H1 (cell line): ENCODE measurements at regions not wholly inside any gene's neighbourhood (a gene's known extent, or its start where the extent isn't known, plus 50 kb on each side); places are given as distances from the start of the nearest gene placed in this dataset.

ENCODE experiments used
- CTCF ChIA-PET: fragments of 300-600 bp; sonication (Branson Sonifier 250); formaldehyde crosslinking; loops from one replicate; lab custom pipeline; 2021; ENCODE audit not compliant: partially characterized antibody; lab: Charles Lee
- POLR2A ChIA-PET: fragments of 300-600 bp; sonication (Branson Sonifier 250); formaldehyde crosslinking; loops from one replicate; lab custom pipeline; 2021; ENCODE audit warnings: inconsistent platforms; ENCODE audit not compliant: partially characterized antibody; lab: Charles Lee
- DNase-seq, 2 experiments: peaks; one replicate each; pipeline versions ENCODE4 v3.0.0 to v3.0.0-alpha.2; 2010 to 2022; ENCODE audit warnings: low spot score in 2 of 2, low read depth in 1 of 2, mixed read lengths in 1 of 2
- FAIRE-seq: peaks from 2 replicates; lab custom pipeline; 2011; peaks lifted over from hg19 to GRCh38; lab: Jason Lieb, UNC
- H2AFZ ChIP-seq: 2 replicates; pipeline ENCODE4 v1.8.1; 2012; ENCODE audit warnings: low read length, inconsistent platforms
- H2AK5ac ChIP-seq: 2 replicates; pipeline ENCODE4 v1.6.1; 2013; ENCODE audit warnings: low read depth, low read length
- H2BK120ac ChIP-seq: replicated peaks from 2 replicates; pipeline ENCODE3; 2013; ENCODE audit warnings: low read depth, low read length, inconsistent platforms
- H2BK12ac ChIP-seq: 2 replicates; pipeline ENCODE4 v1.6.1; 2013; ENCODE audit warnings: low read depth, low read length
- H2BK15ac ChIP-seq: 2 replicates; pipeline ENCODE4 v1.6.1; 2013; ENCODE audit warnings: low read length
- H2BK20ac ChIP-seq: 2 replicates; pipeline ENCODE4 v1.6.1; 2013; ENCODE audit warnings: low read length
- H2BK5ac ChIP-seq: 2 replicates; pipeline ENCODE4 v1.6.1; 2013; ENCODE audit warnings: low read depth, low read length
- H3K14ac ChIP-seq: 2 replicates; pipeline ENCODE4 v1.6.1; 2013; ENCODE audit warnings: inconsistent platforms; ENCODE audit not compliant: insufficient read length
- H3K18ac ChIP-seq: 2 replicates; pipeline ENCODE4 v1.6.1; 2013; ENCODE audit warnings: low read length; ENCODE audit errors: extremely low read depth
- H3K23ac ChIP-seq: 2 replicates; pipeline ENCODE4 v1.6.1; 2013; ENCODE audit warnings: inconsistent platforms; ENCODE audit not compliant: insufficient read length
- H3K23me2 ChIP-seq: 2 replicates; pipeline ENCODE4 v1.6.1; 2013; ENCODE audit warnings: low read depth, low read length
- H3K27ac ChIP-seq: 2 replicates; pipeline ENCODE4 v1.6.1; 2011; ENCODE audit warnings: low read depth, low read length, inconsistent platforms
- H3K27me3 ChIP-seq, 4 experiments: replicated peaks in 1 of 4; 1 replicate in 1 of 4; 2 replicates in 3 of 4; pipeline versions ENCODE4 v1.6.1 to v1.8.1; 2011 to 2013; ENCODE audit warnings: low read length in 3 of 4, mild to moderate bottlenecking in 3 of 4, inconsistent platforms in 2 of 4, mixed read lengths in 2 of 4, moderate library complexity in 1 of 4; ENCODE audit not compliant: control insufficient read depth in 3 of 4, insufficient read depth in 3 of 4; ENCODE audit errors: extremely low read depth in 1 of 4
- H3K36me3 ChIP-seq, 4 experiments: 2 replicates each; pipeline versions ENCODE4 v1.6.1 to v1.8.1; 2011 to 2013; ENCODE audit warnings: mild to moderate bottlenecking in 4 of 4, low read length in 3 of 4, moderate library complexity in 2 of 4, control low read depth in 1 of 4, inconsistent platforms in 1 of 4; ENCODE audit not compliant: insufficient read depth in 4 of 4, control insufficient read depth in 2 of 4
- H3K4ac ChIP-seq: replicated peaks from 2 replicates; pipeline ENCODE3; 2013; ENCODE audit warnings: low read length, low read depth, mixed read lengths, inconsistent platforms; ENCODE audit not compliant: insufficient read length
- H3K4me1 ChIP-seq, 4 experiments: replicated peaks in 1 of 4; 1 replicate in 1 of 4; 2 replicates in 3 of 4; pipeline versions ENCODE4 v1.6.1 to v1.8.1; 2011 to 2013; ENCODE audit warnings: low read length in 3 of 4, inconsistent platforms in 2 of 4, mixed read lengths in 1 of 4; ENCODE audit not compliant: insufficient read depth in 4 of 4, control insufficient read depth in 3 of 4
- H3K4me2 ChIP-seq, 2 experiments: 2 replicates each; pipeline versions ENCODE4 v1.6.1 to v1.8.1; 2011 to 2013; ENCODE audit warnings: low read depth in 2 of 2, low read length in 2 of 2, control low read depth in 1 of 2, inconsistent platforms in 1 of 2, mild to moderate bottlenecking in 1 of 2; ENCODE audit not compliant: insufficient read depth in 1 of 2
- H3K4me3 ChIP-seq, 4 experiments: fragments of 200-600, 300-600 bp in 1 of 4; sonication (generic), shearing (Covaris generic), sonication (Bioruptor Twin) in 1 of 4; 2 replicates each; pipeline versions ENCODE4 v1.5.1 to v1.8.1; 2011 to 2016; ENCODE audit warnings: low read length in 4 of 4, low read depth in 3 of 4, control low read depth in 2 of 4, inconsistent platforms in 2 of 4, mild to moderate bottlenecking in 2 of 4, mixed read lengths in 1 of 4, moderate library complexity in 1 of 4; ENCODE audit not compliant: insufficient read depth in 2 of 4; ENCODE audit errors: extremely low read depth in 1 of 4
- H3K56ac ChIP-seq: replicated peaks from 2 replicates; pipeline ENCODE3; 2013; ENCODE audit warnings: low read depth, mild to moderate bottlenecking, mixed read lengths, low read length, inconsistent platforms; ENCODE audit not compliant: insufficient read length
- H3K79me1 ChIP-seq: 2 replicates; pipeline ENCODE4 v1.6.1; 2013; ENCODE audit warnings: low read depth, low read length, control low read depth
- H3K79me2 ChIP-seq, 2 experiments: 2 replicates each; pipeline versions ENCODE4 v1.6.1 to v1.8.1; 2012 to 2013; ENCODE audit warnings: low read length in 2 of 2, mild to moderate bottlenecking in 2 of 2, inconsistent platforms in 1 of 2; ENCODE audit not compliant: insufficient read depth in 2 of 2, control insufficient read depth in 1 of 2
- H3K9ac ChIP-seq, 4 experiments: replicated peaks in 1 of 4; 1 replicate in 1 of 4; 2 replicates in 3 of 4; pipeline versions ENCODE4 v1.6.1 to v1.8.1; 2011 to 2013; ENCODE audit warnings: low read depth in 3 of 4, low read length in 3 of 4, control low read depth in 2 of 4, mild to moderate bottlenecking in 2 of 4, moderate library complexity in 2 of 4, inconsistent platforms in 1 of 4; ENCODE audit errors: extremely low read depth in 1 of 4
- H3K9me3 ChIP-seq, 2 experiments: 2 replicates each; pipeline versions ENCODE4 v1.6.1 to v1.8.1; 2012 to 2013; ENCODE audit warnings: mild to moderate bottlenecking in 2 of 2, moderate library complexity in 2 of 2, control low read depth in 1 of 2, inconsistent platforms in 1 of 2, low read depth in 1 of 2, low read length in 1 of 2, mixed read lengths in 1 of 2; ENCODE audit not compliant: insufficient read depth in 2 of 2
- H4K20me1 ChIP-seq, 2 experiments: replicated peaks in 1 of 2; 2 replicates each; pipeline versions ENCODE3 to v1.8.1; 2011 to 2013; ENCODE audit warnings: inconsistent platforms in 2 of 2, low read length in 2 of 2, mild to moderate bottlenecking in 1 of 2; ENCODE audit not compliant: insufficient read depth in 2 of 2, control insufficient read depth in 1 of 2
- H4K5ac ChIP-seq: 2 replicates; pipeline ENCODE4 v1.6.1; 2013; ENCODE audit warnings: low read length, low read depth, mixed read lengths, inconsistent platforms; ENCODE audit not compliant: insufficient read length
- H4K8ac ChIP-seq: 2 replicates; pipeline ENCODE4 v1.8.0; 2013; ENCODE audit warnings: mild to moderate bottlenecking, moderate library complexity, low read length, inconsistent platforms; ENCODE audit not compliant: insufficient read depth; ENCODE audit errors: extremely low read depth
- H4K91ac ChIP-seq: replicated peaks from 2 replicates; pipeline ENCODE3; 2013; ENCODE audit warnings: low read length, mixed read lengths, inconsistent platforms; ENCODE audit not compliant: insufficient read length
- ATF2 ChIP-seq: IDR thresholded peaks from 2 replicates; pipeline ENCODE4 v1.6.1; 2012; ENCODE audit warnings: low read length, inconsistent platforms
- BACH1 ChIP-seq: IDR thresholded peaks from 2 replicates; pipeline ENCODE4 v1.6.1; 2012; ENCODE audit warnings: low read length, improper control_type of control experiment
- CHD2 ChIP-seq: IDR thresholded peaks from 2 replicates; pipeline ENCODE4 v1.6.1; 2012; ENCODE audit warnings: low read length, improper control_type of control experiment
- E2F6 ChIP-seq: IDR thresholded peaks from 2 replicates; pipeline ENCODE4 v1.6.1; 2012; ENCODE audit warnings: inconsistent platforms
- EGR1 ChIP-seq: IDR thresholded peaks from 2 replicates; pipeline ENCODE4 v1.6.1; 2011; ENCODE audit warnings: low read depth, low read length, borderline replicate concordance
- EZH2 ChIP-seq: fragments of 200-600 bp; sonication (generic); IDR thresholded peaks from 2 replicates; pipeline ENCODE4 v1.7.1; 2012; ENCODE audit warnings: low read depth, mild to moderate bottlenecking, moderate library complexity, low read length, inconsistent platforms; ENCODE audit not compliant: severe bottlenecking
- HDAC6 ChIP-seq: IDR thresholded peaks from one replicate; pipeline ENCODE4 v1.7.1; 2012; ENCODE audit warnings: low read depth, mild to moderate bottlenecking, inconsistent platforms, low read length, moderate library complexity
- RXRA ChIP-seq: IDR thresholded peaks from 2 replicates; pipeline ENCODE4 v1.6.1; 2011; ENCODE audit warnings: low read depth, mild to moderate bottlenecking, low read length, moderate library complexity; ENCODE audit not compliant: insufficient read depth
- SAP30 ChIP-seq: fragments of 300-600 bp; sonication (generic); IDR thresholded peaks from 2 replicates; pipeline ENCODE4 v1.7.1; 2012; ENCODE audit warnings: low read length, moderate library complexity, mild to moderate bottlenecking, inconsistent platforms; ENCODE audit not compliant: insufficient read depth, insufficient replicate concordance
- SIRT6 ChIP-seq: IDR thresholded peaks from one replicate; pipeline ENCODE4 v1.7.1; 2012; ENCODE audit warnings: low read length, inconsistent platforms
- SP1 ChIP-seq: IDR thresholded peaks from 2 replicates; pipeline ENCODE4 v1.6.1; 2011; ENCODE audit warnings: low read depth, low read length
- SP4 ChIP-seq: IDR thresholded peaks from 2 replicates; pipeline ENCODE4 v1.6.1; 2012; ENCODE audit warnings: low read length, inconsistent platforms
- TEAD4 ChIP-seq: IDR thresholded peaks from 2 replicates; pipeline ENCODE4 v1.6.1; 2012; ENCODE audit warnings: low read depth, low read length, inconsistent platforms, mixed read lengths
- WGBS, 2 experiments: shearing (Covaris generic) in 1 of 2; methylation state at CpG; one replicate each; pipeline versions ENCODE4 v1.1.6 to v1.1.7; 2013 to 2015; ENCODE audit warnings: low lambda C conversion rate in 2 of 2, mixed read lengths in 2 of 2, inconsistent platforms in 1 of 2, low coverage in 1 of 2, missing lambda C conversion rate in 1 of 2; ENCODE audit not compliant: insufficient replicate concordance in 2 of 2, insufficient coverage in 1 of 2, insufficient read length in 1 of 2; ENCODE audit errors: extremely low coverage in 1 of 2, missing lambda C conversion rate in 1 of 2; 5-methylcytosine and 5-hydroxymethylcytosine counted together

- H2BK120ac ChIP-seq = no peak overlapping the region
- TF ChIP-seq EZH2 (no peak), CHD2 (no peak), E2F6 (no peak), EGR1 (no peak), ATF2 (no peak), HDAC6 (no peak), TEAD4 (no peak), SAP30 (no peak), BACH1 (no peak), RXRA (no peak), SP1 (no peak), SP4 (no peak), SIRT6 (no peak)
Observed at GRCh38 chr6:74756923-74757322, 448.9 kb downstream of the COL12A1 start.

More at GRCh38 chr6:74756923-74757322, 448.9 kb downstream of the COL12A1 start:
- Histone ChIP-seq H3K4me2 (no peak overlapping the region), H3K23me2 (no peaks in the 10 kb centered on the region), H2AFZ (no peak overlapping the region), H3K36me3 (no peaks in the 10 kb centered on the region), H3K23ac (no peak overlapping the region), H3K27ac (no peak overlapping the region), H3K4me1 (no peaks in the 10 kb centered on the region), H3K4me3 (no peak overlapping the region), H2AK5ac (no peak overlapping the region), H2BK5ac (no peak overlapping the region), H4K20me1 (no peaks in the 10 kb centered on the region), H3K27me3 (no peaks in the 10 kb centered on the region), H4K8ac (no peak overlapping the region), H3K9ac (no peak overlapping the region), H4K5ac (no peak overlapping the region), H3K79me2 (no peaks in the 10 kb centered on the region), H3K79me1 (no peaks in the 10 kb centered on the region), H2BK15ac (no peak overlapping the region), H3K9me3 (no peaks in the 10 kb centered on the region), H3K14ac (no peak overlapping the region), H2BK20ac (no peak overlapping the region), H2BK12ac (no peak overlapping the region), H3K4ac (no peak overlapping the region), H3K56ac (no peak overlapping the region), H3K18ac (no peak overlapping the region), H4K91ac (no peak overlapping the region)
- POLR2A ChIA-PET = no interaction called here
- WGBS, 2 experiments = 82% methylated on average over 2 of the region's 2 CpGs; no CpG with 5 or more reads in 1 of the 2 experiments
- DNase-seq = no peak
- CTCF ChIA-PET = interaction anchor here (1.5 kb wide), 1 partner anchor 452 kb away, joined by 4 read pairs; no protein-coding TSS in a partner anchor
- FAIRE-seq = no peak
